H1 (cell line): ENCODE measurements at regions not wholly inside any gene's neighbourhood (a gene's known extent, or its start where the extent isn't known, plus 50 kb on each side); places are given as distances from the start of the nearest gene placed in this dataset.

Experiments used
- CTCF ChIA-PET: fragments of 300-600 bp; sonication (Branson Sonifier 250); formaldehyde crosslinking; loops from one replicate; lab custom pipeline; 2021; ENCODE audit not compliant: partially characterized antibody; lab: Charles Lee
- POLR2A ChIA-PET: fragments of 300-600 bp; sonication (Branson Sonifier 250); formaldehyde crosslinking; loops from one replicate; lab custom pipeline; 2021; ENCODE audit warnings: inconsistent platforms; ENCODE audit not compliant: partially characterized antibody; lab: Charles Lee
- DNase-seq, 2 experiments: peaks; one replicate each; pipeline versions ENCODE4 v3.0.0 to v3.0.0-alpha.2; 2010 to 2022; ENCODE audit warnings: low spot score in 2 of 2, low read depth in 1 of 2, mixed read lengths in 1 of 2
- FAIRE-seq: peaks from 2 replicates; lab custom pipeline; 2011; peaks lifted over from hg19 to GRCh38; lab: Jason Lieb, UNC
- H2AFZ ChIP-seq: 2 replicates; pipeline ENCODE4 v1.8.1; 2012; ENCODE audit warnings: low read length, inconsistent platforms
- H2AK5ac ChIP-seq: 2 replicates; pipeline ENCODE4 v1.6.1; 2013; ENCODE audit warnings: low read depth, low read length
- H2BK120ac ChIP-seq: replicated peaks from 2 replicates; pipeline ENCODE3; 2013; ENCODE audit warnings: low read depth, low read length, inconsistent platforms
- H2BK12ac ChIP-seq: 2 replicates; pipeline ENCODE4 v1.6.1; 2013; ENCODE audit warnings: low read depth, low read length
- H2BK15ac ChIP-seq: 2 replicates; pipeline ENCODE4 v1.6.1; 2013; ENCODE audit warnings: low read length
- H2BK20ac ChIP-seq: 2 replicates; pipeline ENCODE4 v1.6.1; 2013; ENCODE audit warnings: low read length
- H2BK5ac ChIP-seq: 2 replicates; pipeline ENCODE4 v1.6.1; 2013; ENCODE audit warnings: low read depth, low read length
- H3K14ac ChIP-seq: 2 replicates; pipeline ENCODE4 v1.6.1; 2013; ENCODE audit warnings: inconsistent platforms; ENCODE audit not compliant: insufficient read length
- H3K18ac ChIP-seq: 2 replicates; pipeline ENCODE4 v1.6.1; 2013; ENCODE audit warnings: low read length; ENCODE audit errors: extremely low read depth
- H3K23ac ChIP-seq: 2 replicates; pipeline ENCODE4 v1.6.1; 2013; ENCODE audit warnings: inconsistent platforms; ENCODE audit not compliant: insufficient read length
- H3K23me2 ChIP-seq: 2 replicates; pipeline ENCODE4 v1.6.1; 2013; ENCODE audit warnings: low read depth, low read length
- H3K27ac ChIP-seq: 2 replicates; pipeline ENCODE4 v1.6.1; 2011; ENCODE audit warnings: low read depth, low read length, inconsistent platforms
- H3K27me3 ChIP-seq, 4 experiments: replicated peaks in 1 of 4; 1 replicate in 1 of 4; 2 replicates in 3 of 4; pipeline versions ENCODE4 v1.6.1 to v1.8.1; 2011 to 2013; ENCODE audit warnings: low read length in 3 of 4, mild to moderate bottlenecking in 3 of 4, inconsistent platforms in 2 of 4, mixed read lengths in 2 of 4, moderate library complexity in 1 of 4; ENCODE audit not compliant: control insufficient read depth in 3 of 4, insufficient read depth in 3 of 4; ENCODE audit errors: extremely low read depth in 1 of 4
- H3K36me3 ChIP-seq, 4 experiments: 2 replicates each; pipeline versions ENCODE4 v1.6.1 to v1.8.1; 2011 to 2013; ENCODE audit warnings: mild to moderate bottlenecking in 4 of 4, low read length in 3 of 4, moderate library complexity in 2 of 4, control low read depth in 1 of 4, inconsistent platforms in 1 of 4; ENCODE audit not compliant: insufficient read depth in 4 of 4, control insufficient read depth in 2 of 4
- H3K4ac ChIP-seq: replicated peaks from 2 replicates; pipeline ENCODE3; 2013; ENCODE audit warnings: low read length, low read depth, mixed read lengths, inconsistent platforms; ENCODE audit not compliant: insufficient read length
- H3K4me1 ChIP-seq, 4 experiments: replicated peaks in 1 of 4; 1 replicate in 1 of 4; 2 replicates in 3 of 4; pipeline versions ENCODE4 v1.6.1 to v1.8.1; 2011 to 2013; ENCODE audit warnings: low read length in 3 of 4, inconsistent platforms in 2 of 4, mixed read lengths in 1 of 4; ENCODE audit not compliant: insufficient read depth in 4 of 4, control insufficient read depth in 3 of 4
- H3K4me2 ChIP-seq, 2 experiments: 2 replicates each; pipeline versions ENCODE4 v1.6.1 to v1.8.1; 2011 to 2013; ENCODE audit warnings: low read depth in 2 of 2, low read length in 2 of 2, control low read depth in 1 of 2, inconsistent platforms in 1 of 2, mild to moderate bottlenecking in 1 of 2; ENCODE audit not compliant: insufficient read depth in 1 of 2
- H3K4me3 ChIP-seq, 4 experiments: fragments of 200-600, 300-600 bp in 1 of 4; sonication (generic), shearing (Covaris generic), sonication (Bioruptor Twin) in 1 of 4; 2 replicates each; pipeline versions ENCODE4 v1.5.1 to v1.8.1; 2011 to 2016; ENCODE audit warnings: low read length in 4 of 4, low read depth in 3 of 4, control low read depth in 2 of 4, inconsistent platforms in 2 of 4, mild to moderate bottlenecking in 2 of 4, mixed read lengths in 1 of 4, moderate library complexity in 1 of 4; ENCODE audit not compliant: insufficient read depth in 2 of 4; ENCODE audit errors: extremely low read depth in 1 of 4
- H3K56ac ChIP-seq: replicated peaks from 2 replicates; pipeline ENCODE3; 2013; ENCODE audit warnings: low read depth, mild to moderate bottlenecking, mixed read lengths, low read length, inconsistent platforms; ENCODE audit not compliant: insufficient read length
- H3K79me1 ChIP-seq: 2 replicates; pipeline ENCODE4 v1.6.1; 2013; ENCODE audit warnings: low read depth, low read length, control low read depth
- H3K79me2 ChIP-seq, 2 experiments: 2 replicates each; pipeline versions ENCODE4 v1.6.1 to v1.8.1; 2012 to 2013; ENCODE audit warnings: low read length in 2 of 2, mild to moderate bottlenecking in 2 of 2, inconsistent platforms in 1 of 2; ENCODE audit not compliant: insufficient read depth in 2 of 2, control insufficient read depth in 1 of 2
- H3K9ac ChIP-seq, 4 experiments: replicated peaks in 1 of 4; 1 replicate in 1 of 4; 2 replicates in 3 of 4; pipeline versions ENCODE4 v1.6.1 to v1.8.1; 2011 to 2013; ENCODE audit warnings: low read depth in 3 of 4, low read length in 3 of 4, control low read depth in 2 of 4, mild to moderate bottlenecking in 2 of 4, moderate library complexity in 2 of 4, inconsistent platforms in 1 of 4; ENCODE audit errors: extremely low read depth in 1 of 4
- H3K9me3 ChIP-seq, 2 experiments: 2 replicates each; pipeline versions ENCODE4 v1.6.1 to v1.8.1; 2012 to 2013; ENCODE audit warnings: mild to moderate bottlenecking in 2 of 2, moderate library complexity in 2 of 2, control low read depth in 1 of 2, inconsistent platforms in 1 of 2, low read depth in 1 of 2, low read length in 1 of 2, mixed read lengths in 1 of 2; ENCODE audit not compliant: insufficient read depth in 2 of 2
- H4K20me1 ChIP-seq, 2 experiments: replicated peaks in 1 of 2; 2 replicates each; pipeline versions ENCODE3 to v1.8.1; 2011 to 2013; ENCODE audit warnings: inconsistent platforms in 2 of 2, low read length in 2 of 2, mild to moderate bottlenecking in 1 of 2; ENCODE audit not compliant: insufficient read depth in 2 of 2, control insufficient read depth in 1 of 2
- H4K5ac ChIP-seq: 2 replicates; pipeline ENCODE4 v1.6.1; 2013; ENCODE audit warnings: low read length, low read depth, mixed read lengths, inconsistent platforms; ENCODE audit not compliant: insufficient read length
- H4K8ac ChIP-seq: 2 replicates; pipeline ENCODE4 v1.8.0; 2013; ENCODE audit warnings: mild to moderate bottlenecking, moderate library complexity, low read length, inconsistent platforms; ENCODE audit not compliant: insufficient read depth; ENCODE audit errors: extremely low read depth
- H4K91ac ChIP-seq: replicated peaks from 2 replicates; pipeline ENCODE3; 2013; ENCODE audit warnings: low read length, mixed read lengths, inconsistent platforms; ENCODE audit not compliant: insufficient read length
- BACH1 ChIP-seq: IDR thresholded peaks from 2 replicates; pipeline ENCODE4 v1.6.1; 2012; ENCODE audit warnings: low read length, improper control_type of control experiment
- BCL11A ChIP-seq, 2 experiments: IDR thresholded peaks; one replicate each; pipeline ENCODE4 v1.6.1; 2011; ENCODE audit warnings: low read depth in 2 of 2, low read length in 2 of 2, mild to moderate bottlenecking in 2 of 2
- BRCA1 ChIP-seq: IDR thresholded peaks from 2 replicates; pipeline ENCODE4 v1.6.1; 2012; ENCODE audit warnings: low read depth, low read length, improper control_type of control experiment
- CBX5 ChIP-seq: fragments of 300-800, 300-1000 bp; sonication (generic); IDR thresholded peaks from 2 replicates; pipeline ENCODE4 v1.7.1; 2016; ENCODE audit warnings: antibody characterized with exemption, low read length, low read depth
- CHD1 ChIP-seq: IDR thresholded peaks from 2 replicates; pipeline ENCODE4 v1.6.1; 2012; ENCODE audit warnings: low read depth, low read length, improper control_type of control experiment
- FOSL1 ChIP-seq: IDR thresholded peaks from 2 replicates; pipeline ENCODE4 v1.6.1; 2011; ENCODE audit warnings: mild to moderate bottlenecking, low read depth, low read length, moderate library complexity; ENCODE audit not compliant: insufficient read depth
- KDM4A ChIP-seq: IDR thresholded peaks from one replicate; pipeline ENCODE4 v1.7.1; 2012; ENCODE audit warnings: low read depth, mild to moderate bottlenecking, moderate library complexity, low read length, inconsistent platforms; ENCODE audit not compliant: severe bottlenecking
- NANOG ChIP-seq: IDR thresholded peaks from 2 replicates; pipeline ENCODE4 v1.6.1; 2011; ENCODE audit warnings: low read length, low read depth, mild to moderate bottlenecking, inconsistent platforms; ENCODE audit not compliant: insufficient read depth, poor library complexity, severe bottlenecking
- POLR2A ChIP-seq, 2 experiments: IDR thresholded peaks; 1 replicate in 1 of 2; 2 replicates in 1 of 2; pipeline ENCODE4 v1.6.1; 2011; ENCODE audit warnings: low read depth in 2 of 2, low read length in 2 of 2, mild to moderate bottlenecking in 2 of 2; ENCODE audit errors: control extremely low read depth in 1 of 2
- RXRA ChIP-seq: IDR thresholded peaks from 2 replicates; pipeline ENCODE4 v1.6.1; 2011; ENCODE audit warnings: low read depth, mild to moderate bottlenecking, low read length, moderate library complexity; ENCODE audit not compliant: insufficient read depth
- SUZ12 ChIP-seq: fragments of 200-600 bp; sonication (generic); IDR thresholded peaks from 2 replicates; pipeline ENCODE4 v1.6.1; 2012; ENCODE audit warnings: mild to moderate bottlenecking, inconsistent platforms, low read length, moderate library complexity, mixed read lengths
- TAF1 ChIP-seq: IDR thresholded peaks from 2 replicates; pipeline ENCODE4 v1.6.1; 2011; ENCODE audit warnings: mild to moderate bottlenecking, low read depth, low read length
- TAF7 ChIP-seq: optimal IDR thresholded peaks from 2 replicates; pipeline ENCODE3; 2011; ENCODE audit warnings: low read depth, mild to moderate bottlenecking, inconsistent platforms, low read length, moderate library complexity, borderline replicate concordance
- TCF12 ChIP-seq: IDR thresholded peaks from 2 replicates; pipeline ENCODE4 v1.6.1; 2011; ENCODE audit warnings: low read depth, mild to moderate bottlenecking, low read length
- YY1 ChIP-seq: IDR thresholded peaks from 2 replicates; pipeline ENCODE4 v1.6.1; 2011; ENCODE audit warnings: low read depth, mild to moderate bottlenecking, low read length
- WGBS, 2 experiments: shearing (Covaris generic) in 1 of 2; methylation state at CpG; one replicate each; pipeline versions ENCODE4 v1.1.6 to v1.1.7; 2013 to 2015; ENCODE audit warnings: low lambda C conversion rate in 2 of 2, mixed read lengths in 2 of 2, inconsistent platforms in 1 of 2, low coverage in 1 of 2, missing lambda C conversion rate in 1 of 2; ENCODE audit not compliant: insufficient replicate concordance in 2 of 2, insufficient coverage in 1 of 2, insufficient read length in 1 of 2; ENCODE audit errors: extremely low coverage in 1 of 2, missing lambda C conversion rate in 1 of 2; 5-methylcytosine and 5-hydroxymethylcytosine counted together
- TF ChIP-seq, protein P1 (sequence below): IDR thresholded peaks from 2 replicates; pipeline ENCODE4 v1.6.1; 2011; ENCODE audit warnings: low read depth, mild to moderate bottlenecking, low read length; ENCODE audit not compliant: insufficient read depth

DNA sequence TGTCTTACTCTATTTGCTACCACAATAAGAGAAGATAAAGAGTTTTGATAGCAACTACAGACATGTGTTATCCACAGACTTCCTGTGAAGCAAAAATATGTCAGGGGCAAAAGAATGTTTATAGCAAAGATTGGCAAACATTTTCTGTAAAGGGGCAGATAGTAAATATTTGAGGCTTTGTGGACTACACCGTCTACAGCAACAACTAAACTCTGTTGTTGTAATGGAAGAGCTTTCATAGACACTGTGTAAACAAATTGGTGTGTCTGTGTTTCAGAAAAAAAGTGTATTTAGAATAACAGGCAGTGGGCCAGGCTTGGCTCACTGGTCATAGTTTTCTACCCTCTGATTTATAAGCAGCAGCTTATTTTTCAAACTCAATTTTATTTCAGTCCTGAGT is 521.4 kb downstream of the ANKRD7 start:
- Histone ChIP-seq H3K18ac (no peak overlapping the region), H3K4me2 (no peak overlapping the region), H3K23ac (no peak overlapping the region), H3K27ac (no peak overlapping the region), H2BK120ac (no peak overlapping the region), H4K8ac (no peak overlapping the region), H3K9me3 (no peaks in the 10 kb centered on the region), H4K20me1 (no peaks in the 10 kb centered on the region), H2BK5ac (no peak overlapping the region), H4K91ac (no peak overlapping the region), H2AK5ac (no peak overlapping the region), H2BK15ac (no peak overlapping the region), H3K36me3 (no peaks in the 10 kb centered on the region), H3K79me2 (no peaks in the 10 kb centered on the region), H4K5ac (no peak overlapping the region), H3K27me3 (no peaks in the 10 kb centered on the region), H2BK20ac (no peak overlapping the region), H3K4ac (no peak overlapping the region), H2AFZ (no peak overlapping the region), H2BK12ac (no peak overlapping the region), H3K14ac (no peak overlapping the region), H3K4me3 (no peak overlapping the region), H3K79me1 (no peaks in the 10 kb centered on the region), H3K56ac (no peak overlapping the region), H3K9ac (no peak overlapping the region), H3K4me1 (no peaks in the 10 kb centered on the region), H3K23me2 (peaks cover 3% of the 10 kb centered on the region; the same call in 1 of the 2 replicates)
- no peak for DNase-seq
- 89% methylated on average over 1 of the region's 1 CpG; no CpG with 5 or more reads in 1 of the 2 experiments for WGBS, 2 experiments
- FAIRE-seq, result no peak
- CTCF ChIA-PET, result no interaction called here
- POLR2A ChIA-PET, result no interaction called here
- TF ChIP-seq POLR2A (IDR thresholded peaks at IDR 0.05; ENCODE audit: control extremely low read depth in 1 of 2, low read depth in 2 of 2, low read length in 2 of 2) (no peak), CBX5 (no peak), BCL11A (IDR thresholded peaks at IDR 0.05; ENCODE audit: low read depth in 2 of 2, low read length in 2 of 2) (no peak), SUZ12 (no peak), NANOG (no peak), RXRA (no peak), TCF12 (no peak), KDM4A (no peak), YY1 (no peak), FOSL1 (no peak), TAF1 (no peak), BACH1 (no peak), CHD1 (no peak), BRCA1 (no peak), TAF7 (no peak)
- TF ChIP-seq, protein P1, sequence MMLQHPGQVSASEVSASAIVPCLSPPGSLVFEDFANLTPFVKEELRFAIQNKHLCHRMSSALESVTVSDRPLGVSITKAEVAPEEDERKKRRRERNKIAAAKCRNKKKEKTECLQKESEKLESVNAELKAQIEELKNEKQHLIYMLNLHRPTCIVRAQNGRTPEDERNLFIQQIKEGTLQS, result no peak
